HS-27A (cell line): ENCODE measurements at regions not wholly inside any gene's neighbourhood (a gene's known extent, or its start where the extent isn't known, plus 50 kb on each side); places are given as distances from the start of the nearest gene placed in this dataset.
"Not testable (repeated sequence)": the region's sequence is repeated elsewhere in the genome, so short reads cannot be mapped to it uniquely, and the experiment has no call there.

Experiments used
- DNase-seq: peaks from one replicate; pipeline ENCODE4 v3.0.0-alpha.2; 2012; ENCODE audit warnings: low read depth, missing footprints

DNA sequence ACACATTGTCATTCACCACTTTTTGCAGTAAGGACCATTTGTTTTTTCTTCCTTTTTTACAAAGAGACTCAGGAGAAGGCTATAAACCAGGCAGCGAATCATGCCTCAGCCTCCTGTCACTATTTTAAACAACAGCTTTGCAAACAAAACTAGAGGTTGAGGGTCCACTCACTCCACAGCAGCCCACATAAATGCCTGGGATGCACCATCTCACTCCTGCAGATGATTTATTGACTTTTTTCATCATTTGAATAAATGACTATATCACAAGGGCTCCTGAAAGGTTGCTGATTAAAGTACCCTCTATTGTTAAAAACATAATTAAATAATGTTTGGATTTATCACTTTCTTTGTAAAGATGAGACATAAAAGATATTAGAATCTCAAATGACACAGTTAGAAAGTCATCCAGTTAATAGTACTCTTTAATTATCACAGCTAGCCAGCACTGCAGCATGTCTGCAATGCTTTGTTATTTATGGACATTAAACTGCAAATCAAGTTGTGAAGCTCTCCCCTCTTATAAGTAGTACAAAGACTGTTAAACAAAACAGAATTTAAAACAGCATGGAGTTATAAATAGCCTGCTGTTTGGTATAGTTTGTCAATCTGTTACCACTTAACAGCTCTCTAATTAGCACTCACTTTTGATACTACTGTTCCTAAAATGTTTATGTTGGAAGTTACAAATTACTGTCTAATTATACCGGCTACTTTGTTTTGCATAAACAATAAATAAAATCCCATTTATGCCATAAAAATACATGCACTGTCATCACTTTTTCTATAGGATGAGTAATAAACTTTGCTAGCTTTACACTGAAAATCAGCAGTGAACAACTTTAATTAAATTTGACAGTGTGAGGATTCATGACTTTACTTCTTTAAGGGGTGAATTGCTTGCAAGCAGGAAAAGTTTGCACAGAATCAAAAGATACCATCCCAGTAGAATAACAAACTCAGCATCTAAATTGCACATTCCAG lies 853.2 kb downstream of the UQCRFS1 start:
- no peak for DNase-seq

DNA sequence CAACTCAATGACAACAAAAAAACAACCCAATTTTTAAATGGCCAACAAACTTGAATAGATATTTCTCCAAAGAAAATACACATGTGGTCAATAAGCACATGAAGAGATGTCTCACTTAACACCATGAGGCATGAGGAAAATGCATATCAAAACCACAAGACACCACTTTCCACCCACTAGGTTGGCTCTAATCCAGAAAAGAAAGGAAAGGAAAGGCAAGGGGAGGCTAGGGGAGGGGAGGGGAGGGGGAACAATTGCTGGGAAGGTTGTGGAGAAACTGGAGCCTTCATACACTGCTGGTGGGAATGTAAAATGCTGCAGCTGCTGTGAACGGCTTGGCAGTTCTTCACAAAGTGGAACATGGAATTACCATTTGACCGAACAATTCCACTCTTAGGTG lies 854.3 kb downstream of the UQCRFS1 start:
- no peak for DNase-seq

DNA sequence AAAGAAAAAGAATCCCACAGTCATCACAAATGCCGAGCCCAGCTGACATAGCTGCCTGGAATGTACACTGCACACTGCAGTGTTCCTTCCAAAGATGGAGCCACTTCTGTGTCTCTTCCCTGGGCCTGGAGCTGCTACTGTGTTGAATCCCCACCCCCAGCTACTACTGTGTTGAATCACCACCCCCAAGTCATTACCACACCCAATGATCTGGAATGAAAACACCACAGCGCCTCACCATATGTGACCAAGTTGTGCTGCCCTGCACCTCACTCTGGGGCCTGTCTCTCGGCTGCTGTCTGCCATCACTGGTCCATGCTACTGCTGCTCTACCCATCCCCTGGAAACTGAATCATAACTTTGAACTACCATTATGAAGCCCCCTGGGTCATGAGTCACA lies 861.2 kb downstream of the UQCRFS1 start:
- DNase-seq = no peak

DNA sequence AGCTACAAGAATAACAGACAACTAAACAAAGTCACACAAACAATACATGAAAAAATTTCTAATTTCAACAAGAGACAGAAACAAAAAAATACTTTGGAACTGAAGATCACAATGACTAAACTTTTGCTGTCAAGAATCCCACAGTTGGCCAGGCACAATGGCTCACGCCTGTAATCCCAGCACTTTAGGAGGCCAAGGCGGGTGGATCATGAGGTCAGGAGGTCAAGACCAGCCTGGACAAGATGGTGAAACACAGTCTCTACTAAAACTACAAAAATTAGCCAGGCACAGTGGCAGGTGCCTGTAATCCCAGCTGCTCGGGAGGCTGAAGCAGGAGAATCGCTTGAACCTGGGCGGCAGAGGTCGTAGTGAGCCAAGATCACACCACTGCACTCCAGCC lies 861.6 kb downstream of the UQCRFS1 start:
- not testable (repeated sequence) for DNase-seq

DNA sequence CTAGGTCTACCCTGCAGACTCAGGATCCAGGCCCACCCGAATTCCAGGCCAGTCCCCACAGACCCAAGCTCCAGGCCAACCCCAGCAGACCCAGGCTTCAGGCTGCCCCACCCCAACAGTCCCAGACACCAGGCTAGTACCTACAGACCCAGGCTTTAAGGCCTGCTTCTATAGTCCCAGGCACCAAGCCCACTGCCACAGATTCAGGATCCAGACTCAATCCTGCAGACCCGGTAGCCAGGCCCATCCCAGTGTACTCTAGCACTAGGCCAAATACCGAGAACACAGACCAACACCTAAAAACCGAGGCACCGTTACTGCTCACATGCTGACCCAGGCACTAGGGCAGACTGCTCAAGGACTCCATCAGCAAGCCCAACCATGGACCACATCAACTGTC lies 862.3 kb downstream of the UQCRFS1 start:
- DNase-seq = no peak

DNA sequence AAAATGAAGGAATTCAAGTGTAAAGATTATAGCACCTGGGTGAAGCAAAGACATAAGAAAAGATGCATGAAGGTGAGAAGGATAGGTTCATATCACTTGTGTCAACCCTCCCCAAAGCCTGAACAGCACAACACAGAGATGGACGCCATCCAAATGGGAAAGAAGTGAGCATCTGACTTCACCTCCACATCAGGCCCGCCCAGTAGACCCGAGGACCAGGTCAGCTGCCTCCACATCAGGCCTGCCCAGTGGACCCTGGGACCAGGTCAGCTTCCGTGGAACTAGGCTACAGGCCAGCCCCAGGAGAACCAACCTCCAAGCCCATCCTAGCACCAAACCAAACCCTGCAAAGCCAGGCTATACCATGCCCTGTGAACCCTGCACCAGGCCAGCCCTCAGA lies 862.9 kb downstream of the UQCRFS1 start:
- DNase-seq = no peak

DNA sequence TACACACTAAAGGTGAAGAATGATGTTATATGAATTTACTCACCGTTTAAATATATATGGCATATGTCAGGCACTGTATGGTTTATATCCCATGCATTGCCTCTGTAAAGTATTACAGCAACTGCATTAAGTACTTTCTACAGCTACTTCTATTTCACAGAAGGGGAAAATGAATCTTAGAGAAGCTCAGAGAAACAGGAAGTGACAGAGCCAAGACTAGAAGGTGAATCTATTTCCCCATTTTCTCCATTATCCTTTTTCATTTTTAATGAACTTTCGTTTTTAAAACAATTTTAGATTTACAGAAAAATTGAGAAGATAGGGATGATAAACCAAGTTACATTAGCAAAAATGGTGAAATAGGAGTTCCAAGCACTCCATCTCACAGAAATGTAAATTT lies 863.3 kb downstream of the UQCRFS1 start:
- no peak for DNase-seq

DNA sequence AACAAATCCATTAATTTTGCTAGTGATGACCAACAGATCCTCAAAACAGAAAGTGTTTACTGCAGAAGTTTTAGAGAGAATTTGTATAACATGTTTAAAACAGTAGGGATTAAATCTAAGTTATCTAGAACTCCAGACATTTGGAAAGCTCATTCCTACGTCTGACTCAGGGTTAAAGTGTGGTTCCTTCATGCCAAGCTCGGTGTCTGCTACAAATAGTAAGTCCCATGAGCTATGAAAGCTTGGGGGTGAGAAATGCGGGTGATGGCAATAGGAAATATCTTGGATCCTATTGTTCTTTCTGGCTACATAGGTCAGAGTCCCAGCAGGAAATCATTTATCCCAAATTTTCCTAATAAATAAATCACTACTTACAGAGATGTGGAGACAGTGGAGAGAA lies 867.1 kb downstream of the UQCRFS1 start:
- DNase-seq = no peak

DNA sequence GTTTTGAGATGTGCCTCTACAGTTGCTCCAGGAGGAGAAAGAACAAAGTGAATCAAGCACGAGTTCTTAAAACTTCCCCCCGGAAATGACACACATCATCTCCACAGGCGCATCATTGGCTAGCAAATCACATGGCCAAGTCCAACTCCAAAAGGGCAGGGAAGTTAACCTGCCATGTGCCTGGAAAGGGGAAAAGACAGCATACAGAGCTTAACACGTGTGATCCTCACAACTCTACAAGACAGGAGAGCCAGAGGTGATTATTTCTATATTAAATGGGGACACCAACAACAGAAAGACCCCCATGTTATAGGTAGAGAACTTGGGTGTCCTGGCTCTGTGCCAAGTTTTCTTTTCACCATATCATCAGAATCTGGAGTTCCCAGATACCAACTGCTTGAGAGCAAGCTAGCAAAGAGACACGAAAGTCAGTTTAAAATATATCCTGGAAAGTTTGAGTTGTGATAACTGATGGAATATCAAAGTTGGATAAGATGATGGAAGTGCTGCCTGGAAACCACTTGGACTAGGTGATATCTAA lies 871.1 kb downstream of the UQCRFS1 start:
- DNase-seq = no peak

DNA sequence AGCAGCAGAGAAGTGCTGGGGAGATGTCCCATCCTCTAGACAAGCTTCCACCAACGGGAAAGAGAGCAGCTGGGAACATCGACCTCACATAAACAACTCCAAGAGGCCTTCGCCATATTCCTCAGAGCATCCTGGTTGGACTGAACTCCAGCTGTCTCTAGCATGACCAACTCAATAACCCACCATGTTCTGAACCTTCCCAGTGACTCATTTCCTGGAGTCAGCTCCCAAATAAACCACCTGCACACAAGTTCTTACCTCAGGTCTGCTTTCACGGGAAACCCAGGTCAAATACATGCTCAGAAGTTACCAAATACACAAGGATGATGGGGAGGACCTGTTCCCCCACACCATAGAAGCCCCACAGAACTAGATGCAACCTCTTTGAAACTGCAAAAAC lies 878.5 kb downstream of the UQCRFS1 start:
- DNase-seq = no peak

DNA sequence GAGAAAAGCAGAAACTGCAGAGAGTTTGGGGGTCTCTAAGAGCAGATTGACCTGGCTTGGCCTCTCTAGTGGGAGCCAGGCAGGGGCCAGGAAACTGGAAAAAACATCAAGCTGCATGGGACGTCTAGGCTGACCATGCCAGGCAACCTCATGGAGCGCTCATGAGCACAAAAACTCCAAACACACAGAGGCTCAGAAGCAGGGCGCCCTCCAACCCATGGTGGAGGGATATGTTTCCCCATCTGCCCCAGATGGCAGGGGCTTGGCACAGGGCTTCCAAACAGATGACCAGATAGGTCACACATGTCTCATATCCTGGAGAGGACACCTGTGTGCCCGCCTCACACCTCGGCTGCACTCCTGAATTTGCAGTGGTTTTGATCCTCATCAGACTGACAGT lies 879.0 kb downstream of the UQCRFS1 start:
- DNase-seq = no peak

DNA sequence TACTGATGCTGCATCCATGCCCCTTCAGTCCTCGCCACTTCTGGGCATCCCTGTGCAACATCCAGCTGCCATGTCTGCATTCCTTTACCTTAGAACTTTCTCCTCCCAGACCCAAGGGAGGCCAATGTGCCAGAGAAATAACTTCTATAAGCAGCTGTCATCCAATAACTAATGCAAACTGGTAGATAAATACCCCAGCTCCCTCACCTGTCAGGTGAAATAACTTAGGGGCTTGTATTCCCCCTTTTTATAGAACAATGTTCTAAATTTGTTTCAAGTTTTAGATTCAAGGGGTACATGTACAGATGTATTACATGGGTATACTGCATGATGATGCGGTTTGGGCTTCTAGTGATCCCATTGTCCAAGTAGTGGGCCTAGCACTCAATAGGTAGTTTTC lies 880.1 kb downstream of the UQCRFS1 start:
- DNase-seq = no peak

DNA sequence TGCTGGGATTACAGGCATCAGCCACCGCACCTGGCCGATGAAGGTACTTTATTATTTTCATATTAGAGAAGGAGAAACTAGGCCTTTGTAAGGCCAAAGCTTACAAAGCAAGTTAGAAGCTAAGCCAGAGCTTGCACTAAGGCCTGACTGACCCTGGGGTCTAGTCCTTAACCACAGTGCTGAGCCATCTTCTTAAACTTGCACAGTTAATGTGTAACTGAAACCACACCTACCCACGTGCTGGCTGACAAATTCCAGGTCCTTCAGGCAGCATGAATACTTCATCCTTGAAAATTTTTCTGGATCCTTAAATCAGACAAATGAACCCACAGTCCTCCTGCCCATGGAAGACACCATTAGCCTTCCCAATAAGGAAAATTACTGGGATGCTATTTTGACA lies 880.6 kb downstream of the UQCRFS1 start:
- no peak for DNase-seq

DNA sequence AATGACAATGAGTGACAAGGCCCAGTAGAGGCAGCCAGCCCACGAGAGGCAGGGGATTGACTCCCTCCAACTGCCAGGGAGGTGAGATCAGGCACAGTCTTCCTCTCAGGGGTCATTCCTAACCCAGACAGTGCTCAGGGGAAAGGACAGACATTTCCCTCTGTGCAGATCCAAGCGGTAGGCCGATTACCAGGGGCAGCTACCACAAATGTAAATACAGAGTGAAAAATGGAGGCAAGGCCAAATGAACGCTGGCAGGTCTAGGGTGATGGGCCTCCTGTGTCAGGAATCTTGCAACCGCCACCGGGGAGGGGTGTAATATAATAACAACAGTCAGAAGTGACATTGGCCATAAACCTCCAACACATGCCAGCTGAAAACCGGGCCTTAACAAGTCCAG lies 881.4 kb downstream of the UQCRFS1 start:
- no peak for DNase-seq

DNA sequence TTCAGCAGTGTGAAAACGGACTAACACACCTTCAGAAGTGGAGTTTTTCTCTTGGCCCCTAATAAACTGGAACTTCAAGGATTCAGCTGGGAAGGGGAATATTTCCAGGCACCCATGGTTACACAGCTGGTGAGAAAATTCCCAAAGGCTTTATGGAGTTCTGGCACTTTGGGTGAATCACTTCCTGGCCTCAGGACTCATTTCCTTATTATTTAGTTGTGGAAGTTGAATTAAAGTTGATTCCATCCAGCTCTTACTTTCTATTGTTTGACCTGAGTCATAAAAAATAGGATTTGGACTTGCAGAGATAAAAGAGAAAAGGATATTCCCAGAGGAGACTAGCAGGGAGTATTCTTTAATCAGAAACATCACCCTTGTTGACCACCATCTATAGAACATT lies 882.1 kb downstream of the UQCRFS1 start:
- DNase-seq = no peak

DNA sequence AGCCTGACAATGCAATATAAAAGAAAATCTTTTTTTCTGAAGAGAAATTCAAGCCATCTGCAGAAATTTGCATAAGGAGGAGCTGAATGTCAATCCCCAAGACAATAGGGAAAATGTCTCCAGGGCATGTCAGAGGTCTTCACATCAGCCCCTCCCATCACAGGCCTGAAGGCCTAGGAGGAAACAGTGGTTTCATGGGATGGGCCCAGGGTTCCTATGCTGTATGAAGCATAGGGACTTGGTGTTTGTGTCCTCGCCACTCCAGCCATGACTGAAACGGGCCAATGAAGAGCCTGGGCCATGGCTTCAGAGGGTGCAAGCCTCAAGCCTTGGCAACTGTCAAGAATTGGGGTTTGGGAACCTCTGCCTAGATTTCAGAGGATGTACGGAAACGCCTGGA lies 883.5 kb downstream of the UQCRFS1 start:
- no peak for DNase-seq

DNA sequence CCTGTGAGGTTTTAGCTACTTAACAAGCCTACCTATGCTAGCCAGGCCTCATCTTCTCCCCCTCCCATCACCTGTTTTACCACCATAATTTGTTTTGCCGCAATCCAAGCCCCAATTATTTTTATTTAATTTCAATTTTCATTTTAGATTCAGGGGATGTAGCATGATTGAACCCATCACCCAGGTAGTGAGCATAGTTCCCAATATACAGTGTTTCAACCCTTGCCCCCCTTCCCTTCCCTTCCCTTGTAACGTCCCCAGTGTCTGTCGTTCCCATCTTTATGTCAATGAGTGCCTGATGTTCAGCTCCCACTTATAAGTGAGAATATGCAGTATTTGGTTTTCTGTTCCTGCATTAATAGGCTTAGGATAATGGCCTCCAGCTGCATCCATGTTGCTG lies 885.0 kb downstream of the UQCRFS1 start:
- no peak for DNase-seq

DNA sequence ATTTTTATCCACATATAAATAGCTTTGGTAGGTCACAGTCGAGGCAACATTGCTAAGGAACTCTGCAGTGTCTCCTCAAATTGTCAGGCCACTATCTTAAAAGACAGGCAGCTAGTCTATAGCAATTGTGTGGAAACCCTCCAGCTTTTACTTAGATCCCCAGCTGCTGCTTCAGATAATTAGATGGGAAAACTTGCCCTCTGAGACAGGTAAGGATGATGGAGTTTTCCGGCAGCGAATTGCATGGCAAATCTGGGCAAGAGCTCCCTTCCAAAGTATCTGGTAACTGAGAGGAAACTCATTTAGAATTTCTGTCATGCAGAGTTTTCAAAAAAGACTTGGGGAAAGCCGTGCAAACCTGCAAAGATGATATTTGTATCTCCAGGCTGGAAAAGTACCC lies 886.2 kb downstream of the UQCRFS1 start:
- no peak for DNase-seq

DNA sequence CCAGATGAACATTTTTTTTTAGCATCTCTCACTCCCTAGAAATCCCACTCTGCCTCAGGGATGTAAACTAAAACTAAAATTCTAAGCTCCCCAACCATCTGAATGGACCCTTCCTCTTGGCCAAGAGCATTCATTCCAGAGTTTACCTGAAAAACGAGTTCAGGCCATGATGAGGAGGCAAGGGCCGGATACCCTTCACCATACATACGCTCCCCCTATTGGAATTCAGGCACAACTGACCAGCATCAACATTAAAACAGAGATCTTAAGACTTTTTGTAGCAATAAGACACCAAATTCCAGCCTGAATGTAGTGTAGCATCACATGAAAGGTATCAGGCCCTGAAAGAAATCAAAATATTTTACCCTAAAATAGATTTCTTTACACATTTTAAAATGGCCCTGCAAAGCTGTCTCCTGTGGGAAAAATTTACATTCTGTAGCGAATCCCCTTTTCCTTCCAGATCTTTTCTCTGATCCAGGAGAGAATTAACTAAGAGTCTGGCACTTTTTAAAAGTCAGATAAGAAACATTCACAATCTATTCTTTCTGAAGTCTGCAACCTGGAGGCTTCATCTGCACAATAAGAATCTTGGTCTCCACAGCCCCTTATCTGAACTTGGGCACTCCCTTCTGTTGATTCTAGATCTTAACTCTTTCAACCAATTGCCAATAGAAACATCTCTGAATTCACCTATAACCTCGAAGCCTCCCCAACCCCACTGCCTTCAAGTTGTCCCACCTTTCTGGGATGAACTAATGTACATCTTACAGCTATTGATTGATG lies 888.5 kb downstream of the UQCRFS1 start:
- no peak for DNase-seq

DNA sequence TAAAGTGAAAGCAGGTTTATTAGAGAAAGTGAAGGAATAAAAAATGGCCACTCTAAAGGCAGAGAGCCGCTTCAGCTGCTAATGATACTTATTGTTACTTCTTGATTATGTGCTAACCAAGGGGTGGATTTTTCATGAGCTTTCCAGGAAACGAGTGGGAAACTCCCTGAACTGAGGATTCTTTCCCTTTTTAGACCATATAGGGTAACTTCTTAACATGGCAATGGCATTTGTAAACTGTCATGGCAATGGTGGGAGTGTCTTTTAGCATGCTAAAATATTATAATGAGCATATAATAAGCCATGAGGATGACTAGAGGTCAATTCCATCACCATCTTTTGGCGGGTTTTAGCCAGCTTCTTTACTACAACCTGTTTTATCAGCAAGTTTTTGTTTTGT lies 890.0 kb downstream of the UQCRFS1 start:
- DNase-seq = no peak

DNA sequence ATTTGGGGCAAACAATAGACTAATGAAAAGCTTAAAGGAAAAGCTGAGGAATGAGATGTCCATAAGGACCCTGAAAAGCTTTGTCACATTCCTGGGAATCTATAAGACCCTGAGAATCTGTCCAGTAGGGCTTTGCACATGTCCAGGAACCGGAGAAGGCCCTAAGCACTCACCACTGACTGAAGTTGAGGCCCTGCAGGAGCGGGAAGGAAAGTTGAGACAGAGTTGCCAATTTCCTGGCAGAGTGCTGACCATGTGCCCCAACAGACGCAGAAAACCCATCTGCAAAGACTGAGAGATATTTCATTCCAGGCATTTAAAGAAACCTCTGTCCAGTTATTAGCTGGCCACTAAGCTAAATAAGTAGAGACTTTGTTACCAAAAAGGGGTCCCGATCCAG lies 890.5 kb downstream of the UQCRFS1 start:
- DNase-seq = no peak

DNA sequence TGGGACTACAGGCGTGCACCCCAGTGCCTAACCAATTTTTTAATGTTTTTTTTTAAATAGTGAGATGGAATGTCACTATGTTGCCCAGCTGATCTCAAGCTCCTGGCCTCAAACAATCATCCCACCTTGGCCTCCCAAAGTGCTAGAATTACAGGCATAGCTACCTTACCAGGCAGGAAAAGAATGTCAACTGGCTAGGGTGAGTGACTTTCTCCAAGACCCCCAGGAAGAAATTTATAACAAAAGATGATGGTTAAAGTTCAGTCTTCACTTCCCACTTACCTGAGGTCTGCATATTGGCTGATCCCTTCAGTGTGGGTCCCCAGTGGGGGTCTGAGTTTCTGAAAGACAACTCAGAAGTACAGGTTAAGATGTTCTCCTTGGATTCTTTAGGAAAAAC lies 893.0 kb downstream of the UQCRFS1 start:
- no peak for DNase-seq

DNA sequence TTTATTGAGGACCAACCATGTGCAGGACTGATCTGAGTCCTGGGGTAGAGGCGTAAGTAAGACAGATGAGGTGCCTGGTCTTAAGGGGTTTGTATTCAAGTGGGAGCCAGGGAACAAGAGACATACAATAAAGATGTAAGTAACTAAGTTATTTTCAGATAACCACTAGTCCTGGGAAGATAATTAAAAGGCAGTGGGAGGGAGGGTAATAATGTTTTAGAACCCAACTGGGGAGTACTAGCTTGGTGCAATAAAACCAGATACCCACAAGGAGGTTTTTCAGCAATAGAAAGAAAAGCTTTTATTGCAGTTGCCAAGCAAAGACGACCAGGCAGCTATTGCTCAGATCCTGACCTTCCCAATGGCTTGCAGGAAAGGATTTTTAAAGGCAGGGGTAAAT lies 893.7 kb downstream of the UQCRFS1 start:
- no peak for DNase-seq
